DMS 273 (cell line): ENCODE measurements at regions not wholly inside any gene's neighbourhood (a gene's known extent, or its start where the extent isn't known, plus 50 kb on each side); places are given as distances from the start of the nearest gene placed in this dataset.
A peak's percentile ranks its signal among the peaks of the same experiment; 100 is the strongest.

Source experiments
- DNase-seq: peaks from one replicate; lab custom pipeline; 2025; ENCODE audit not compliant: unreplicated experiment; lab: John Stamatoyannopoulos, UW

DNA sequence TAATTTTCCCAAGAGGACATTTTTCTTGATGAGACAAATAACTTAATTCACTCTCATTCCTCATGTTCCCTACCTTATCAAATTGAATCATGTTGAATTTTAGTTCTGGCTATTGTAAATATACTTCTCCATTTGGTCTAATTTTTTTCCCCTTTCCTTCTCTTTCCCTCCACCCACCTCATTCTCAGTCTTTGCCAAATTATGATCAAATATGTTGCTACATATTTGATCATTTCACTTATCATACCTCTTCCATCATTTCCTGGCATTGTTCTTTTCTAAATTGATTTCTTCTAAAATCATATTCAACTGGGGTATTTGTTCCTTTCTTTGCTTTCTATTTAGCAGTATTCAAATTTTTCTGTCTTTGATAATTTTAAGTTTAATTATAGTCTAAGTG, 52.3 kb downstream of the HDGFL1 start:
- no peak for DNase-seq

DNA sequence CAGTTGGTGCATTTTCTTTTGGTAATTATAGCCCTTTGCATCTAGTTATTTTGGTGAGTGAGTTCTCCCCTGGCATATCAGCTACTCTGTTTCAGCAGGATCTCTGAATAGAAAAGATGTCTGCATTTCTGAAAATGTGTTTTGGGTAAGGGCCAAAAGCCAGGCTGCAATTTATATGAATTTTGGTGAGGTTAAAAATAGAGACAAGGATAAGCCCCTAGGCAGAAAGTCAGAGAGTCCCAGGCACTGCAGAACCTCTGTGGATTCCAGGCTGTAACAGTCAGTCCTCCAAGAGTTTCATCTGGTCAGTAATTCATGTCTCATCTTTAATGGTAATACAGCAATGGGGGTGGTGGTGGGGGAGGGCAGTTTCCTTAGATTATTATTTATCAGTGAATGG, 53.0 kb downstream of the HDGFL1 start:
- DNase-seq, result no peak

DNA sequence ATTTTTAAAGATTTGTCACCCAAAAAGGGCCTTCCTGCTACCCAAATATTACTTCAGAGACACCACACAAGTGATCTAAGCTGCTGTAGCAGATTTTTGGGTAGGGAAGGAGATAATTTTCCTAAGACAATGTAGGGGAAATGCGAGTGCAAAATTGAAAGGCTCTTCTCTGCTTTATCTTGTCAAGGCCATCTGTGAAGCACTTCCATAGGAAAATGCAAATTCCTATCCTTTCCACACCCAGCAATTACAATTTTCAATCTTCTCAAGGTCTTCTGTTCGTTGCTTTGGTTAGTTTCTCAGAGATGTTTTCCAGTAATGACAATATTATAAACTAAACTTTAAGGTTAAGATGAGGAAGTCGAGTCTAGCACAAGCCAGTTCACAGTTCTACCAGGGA, 53.4 kb downstream of the HDGFL1 start:
- no peak for DNase-seq

DNA sequence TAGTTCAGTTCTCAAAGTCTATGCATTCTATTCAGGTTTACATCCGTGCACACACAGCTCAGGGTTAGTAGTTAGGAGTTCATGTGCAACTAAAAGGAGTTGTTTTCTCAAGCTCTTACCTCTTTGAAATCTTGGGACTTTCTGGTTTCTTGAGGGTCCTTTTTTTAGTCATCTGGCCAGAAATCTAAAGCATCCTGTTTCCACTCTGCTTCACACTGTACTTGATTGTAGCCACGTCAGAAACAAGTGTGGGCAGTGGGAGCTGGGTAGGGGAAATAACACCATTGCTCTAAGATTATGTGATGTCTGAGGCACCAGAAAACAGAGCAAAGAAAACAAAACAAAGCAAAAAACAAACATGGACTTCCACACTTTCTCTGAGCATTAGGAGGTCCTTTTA, 58.3 kb downstream of the HDGFL1 start:
- no peak for DNase-seq

DNA sequence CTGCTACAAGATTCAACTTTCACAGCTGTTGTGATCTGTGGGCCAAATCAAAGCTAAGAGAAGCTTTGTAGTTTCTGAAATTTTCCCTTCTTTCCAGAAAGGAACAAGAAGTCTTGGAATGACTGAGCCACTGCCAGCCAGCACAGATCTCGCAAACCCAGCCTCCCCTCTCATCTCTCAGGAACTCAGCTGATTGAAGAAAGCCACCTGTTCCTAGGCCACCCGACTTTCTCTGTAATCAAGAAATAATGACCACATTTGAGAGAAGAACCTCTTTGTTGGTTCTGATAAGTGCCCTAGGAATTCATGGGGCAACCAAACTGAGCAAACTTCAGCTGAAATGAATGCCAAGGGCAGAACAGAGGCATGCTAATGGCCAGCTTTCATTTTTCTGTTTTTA, 61.7 kb downstream of the HDGFL1 start:
- no peak for DNase-seq

DNA sequence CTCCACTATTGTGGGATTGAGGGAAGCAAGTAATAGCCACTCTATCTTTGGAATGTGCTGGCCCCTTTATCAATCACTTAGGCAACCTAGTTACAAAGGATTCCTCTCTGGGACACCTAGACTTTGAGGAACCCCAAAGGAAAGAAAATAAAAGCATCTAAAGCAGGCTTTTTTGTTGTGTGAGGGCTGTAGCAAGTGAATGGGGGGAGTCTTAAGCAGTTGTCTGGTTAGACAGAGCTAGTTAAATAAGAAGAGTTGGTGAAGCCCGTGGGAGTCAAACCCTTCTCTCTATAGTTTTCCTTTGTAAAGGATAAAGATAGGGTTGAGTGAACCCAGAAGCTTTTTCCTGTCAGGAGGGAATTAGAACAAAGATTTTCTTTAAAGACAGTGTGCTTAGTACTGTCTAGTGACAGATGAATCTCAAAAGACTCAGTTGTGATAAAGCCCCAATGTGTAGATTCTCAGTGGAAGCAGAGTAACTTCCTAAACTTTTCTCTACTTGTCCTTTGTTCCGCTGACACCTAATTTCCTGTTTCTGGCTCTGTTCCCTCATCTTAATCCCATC, 63.3 kb downstream of the HDGFL1 start:
- no peak for DNase-seq

DNA sequence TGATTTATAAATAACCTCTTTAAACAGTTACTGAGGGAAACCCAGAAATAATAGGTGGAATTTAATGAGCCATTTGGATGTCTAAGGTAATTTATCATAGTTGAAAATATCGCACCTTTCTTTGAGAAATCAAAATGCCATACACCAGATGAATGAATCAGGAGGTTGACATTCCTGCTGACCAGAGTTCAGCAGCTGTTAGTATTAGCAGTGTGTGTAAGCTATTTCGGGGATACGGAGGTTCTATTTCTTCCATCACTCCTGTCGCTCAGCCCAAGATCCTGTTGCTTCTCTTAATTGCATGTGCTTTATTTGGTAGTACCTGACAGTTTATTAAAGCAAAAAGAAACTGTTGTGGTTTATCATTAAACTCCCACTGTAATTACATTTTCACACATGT, 67.1 kb downstream of the HDGFL1 start:
- no peak for DNase-seq

DNA sequence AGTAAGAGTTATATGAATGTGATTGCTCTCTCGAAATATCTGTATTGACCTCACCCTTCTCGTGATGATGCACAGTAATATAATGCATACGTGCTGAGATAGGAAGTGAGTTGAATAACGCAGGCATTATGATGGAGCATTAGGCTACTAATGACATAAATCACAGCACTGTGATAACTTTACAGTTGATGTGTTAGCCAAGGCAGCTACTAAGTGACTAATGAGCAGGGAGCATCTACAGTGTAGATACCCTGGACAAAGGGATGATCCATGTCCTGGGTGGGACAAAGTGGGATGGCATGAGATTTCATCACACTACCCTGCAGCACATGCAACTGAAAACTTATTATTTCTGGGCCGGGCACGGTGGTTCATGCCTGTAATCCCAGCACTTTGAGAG, 68.4 kb downstream of the HDGFL1 start:
- DNase-seq, result no peak

DNA sequence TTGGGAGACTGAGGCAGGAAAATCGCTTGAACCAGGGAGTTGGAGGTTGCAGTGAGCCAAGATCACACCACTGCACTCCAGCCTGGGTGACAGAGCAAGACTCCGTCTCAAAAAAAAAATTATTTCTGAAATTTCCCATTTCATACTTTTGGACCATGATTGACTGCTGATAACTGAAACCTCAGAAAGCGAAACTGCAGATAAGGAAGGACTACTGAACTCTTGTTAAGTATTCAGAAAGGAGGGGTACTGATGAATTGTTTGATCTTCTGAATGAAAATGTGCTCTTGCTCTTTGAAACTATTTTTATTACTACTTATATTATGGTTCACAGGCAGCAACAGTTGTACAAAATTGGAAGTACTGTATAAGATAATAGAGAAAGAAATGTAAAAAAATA, 69.0 kb downstream of the HDGFL1 start:
- no peak for DNase-seq

DNA sequence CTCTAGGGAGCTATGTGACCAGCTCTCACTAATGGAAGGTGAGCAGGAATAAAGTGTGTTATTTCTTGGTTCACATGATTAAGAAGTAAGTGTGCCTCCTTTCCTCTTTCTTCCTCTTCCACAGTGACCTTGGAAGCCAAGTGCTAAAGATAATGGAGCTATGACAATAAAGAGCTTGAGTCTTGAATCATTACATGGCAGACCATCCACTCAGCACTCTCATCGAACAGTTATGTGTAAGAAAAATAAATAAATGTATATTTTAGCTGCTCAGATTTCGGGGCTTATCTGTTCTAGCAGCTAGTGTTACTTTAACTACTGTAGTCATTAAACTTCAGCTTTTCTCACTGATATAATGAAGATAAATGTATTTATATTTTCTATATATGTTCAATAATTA, 72.9 kb downstream of the HDGFL1 start:
- no peak for DNase-seq

DNA sequence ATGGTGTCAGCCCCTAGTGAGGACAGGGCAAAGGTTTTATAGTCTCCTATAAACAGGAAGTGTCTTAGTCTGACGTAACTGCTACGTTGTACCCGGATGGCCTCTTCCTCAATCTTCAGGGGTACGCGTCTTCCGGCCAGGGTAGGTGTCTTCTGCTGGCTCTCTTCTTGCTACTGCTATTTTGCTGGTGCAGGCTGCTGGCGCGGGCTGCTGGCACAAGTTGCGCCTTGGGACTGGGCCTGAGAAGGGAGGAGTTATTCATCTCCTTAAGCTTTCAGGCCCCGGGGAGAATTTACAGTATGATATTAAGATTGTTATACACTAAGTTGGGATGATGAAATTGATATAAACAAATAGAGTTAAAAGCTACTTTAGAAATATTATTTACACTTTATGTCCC, 74.4 kb downstream of the HDGFL1 start:
- no peak for DNase-seq

DNA sequence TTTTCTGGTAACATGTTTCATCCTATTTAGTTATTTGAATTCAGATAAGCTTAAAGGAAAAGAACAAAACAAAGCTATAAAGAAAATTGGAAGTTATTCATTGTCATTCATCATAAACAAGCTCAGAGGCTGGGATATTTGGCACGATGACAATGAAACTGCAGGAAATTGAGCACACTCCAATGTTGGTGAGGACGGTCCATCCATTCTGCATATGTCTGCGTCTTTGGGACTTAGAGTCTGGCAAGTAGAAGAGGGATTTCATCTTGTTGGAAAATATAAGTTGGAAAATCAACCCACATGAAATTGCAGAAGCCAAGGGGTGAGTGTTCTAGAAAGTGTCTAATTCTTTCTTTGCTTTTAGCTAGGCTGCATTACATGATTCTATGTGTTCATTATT, 78.4 kb downstream of the HDGFL1 start:
- DNase-seq, result no peak

DNA sequence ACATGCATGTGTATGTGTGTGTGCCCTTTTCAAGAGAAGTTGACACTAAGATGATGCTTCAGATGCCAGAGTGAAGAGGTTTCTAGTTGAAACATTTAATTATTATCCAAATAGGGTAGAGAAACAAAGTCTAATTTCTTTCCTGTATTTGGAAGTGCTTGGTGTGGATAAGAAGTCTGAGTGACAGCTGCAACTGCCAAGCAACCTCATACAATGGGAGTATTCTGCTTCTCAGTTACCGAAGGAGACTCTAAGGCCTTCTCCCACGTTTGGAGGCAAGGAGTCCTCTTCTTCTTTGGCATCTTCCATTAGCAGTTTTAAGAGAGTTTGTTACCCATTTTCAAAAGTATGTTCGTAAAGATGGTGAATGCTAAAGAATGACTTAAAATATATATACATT, 82.4 kb downstream of the HDGFL1 start:
- no peak for DNase-seq

DNA sequence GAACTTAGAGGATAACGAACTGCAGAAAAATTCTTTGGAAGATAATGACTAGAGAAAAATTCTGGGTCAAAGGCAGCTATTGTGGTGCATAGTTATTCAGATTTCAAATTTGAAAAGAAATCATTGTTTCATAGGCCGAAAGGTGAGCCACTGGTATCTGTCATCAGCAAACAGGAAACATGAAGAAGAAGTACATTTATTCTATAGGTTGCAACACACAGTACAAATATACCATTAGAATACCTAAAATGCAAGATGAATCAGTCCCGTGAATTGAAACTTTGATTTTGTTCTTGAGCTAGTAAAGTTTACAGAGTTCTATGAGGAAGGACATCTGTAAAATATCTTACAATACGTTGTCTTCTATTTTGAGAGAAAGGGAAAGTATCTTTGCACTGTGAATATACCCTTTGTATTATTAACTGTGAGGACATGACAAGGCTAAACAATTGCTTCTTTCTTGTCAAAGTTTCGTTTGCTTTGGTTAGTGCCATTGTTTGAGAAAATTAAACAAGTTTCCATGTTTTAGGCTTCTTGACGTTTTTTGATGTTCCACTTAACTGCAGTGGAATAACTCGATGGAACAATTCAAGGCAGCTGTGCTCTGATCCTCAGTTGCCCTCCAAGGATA, 84.7 kb downstream of the HDGFL1 start:
- DNase-seq, result no peak

DNA sequence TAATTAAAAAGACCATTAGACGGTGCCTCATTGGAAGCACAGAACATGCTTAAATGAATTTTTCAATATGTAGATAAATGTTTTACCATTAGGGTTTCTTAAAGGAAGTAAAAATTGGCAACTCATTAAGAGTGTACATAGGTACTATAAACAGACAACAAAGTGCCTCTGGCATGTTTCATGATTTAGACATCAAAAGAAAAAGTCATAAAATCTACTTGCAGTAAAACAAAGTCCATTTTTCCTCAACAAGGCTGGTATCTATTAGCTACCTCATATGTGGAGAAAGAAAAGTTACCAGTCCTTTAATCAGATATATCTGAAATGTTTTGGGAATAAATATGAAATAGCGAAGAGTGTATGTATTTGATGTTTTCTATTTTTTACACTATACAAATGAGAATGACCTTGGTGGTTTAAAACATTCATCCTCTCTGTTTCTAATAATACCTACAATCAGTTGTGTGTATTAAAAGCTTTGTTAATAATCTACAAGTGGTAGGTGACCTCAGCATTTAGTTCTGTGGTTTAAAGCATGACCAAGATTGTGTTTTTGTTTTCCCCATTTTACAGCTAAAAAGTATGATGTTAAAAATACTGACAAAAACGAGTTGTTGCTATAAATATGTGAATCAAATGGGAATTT, 87.5 kb downstream of the HDGFL1 start:
- no peak for DNase-seq

DNA sequence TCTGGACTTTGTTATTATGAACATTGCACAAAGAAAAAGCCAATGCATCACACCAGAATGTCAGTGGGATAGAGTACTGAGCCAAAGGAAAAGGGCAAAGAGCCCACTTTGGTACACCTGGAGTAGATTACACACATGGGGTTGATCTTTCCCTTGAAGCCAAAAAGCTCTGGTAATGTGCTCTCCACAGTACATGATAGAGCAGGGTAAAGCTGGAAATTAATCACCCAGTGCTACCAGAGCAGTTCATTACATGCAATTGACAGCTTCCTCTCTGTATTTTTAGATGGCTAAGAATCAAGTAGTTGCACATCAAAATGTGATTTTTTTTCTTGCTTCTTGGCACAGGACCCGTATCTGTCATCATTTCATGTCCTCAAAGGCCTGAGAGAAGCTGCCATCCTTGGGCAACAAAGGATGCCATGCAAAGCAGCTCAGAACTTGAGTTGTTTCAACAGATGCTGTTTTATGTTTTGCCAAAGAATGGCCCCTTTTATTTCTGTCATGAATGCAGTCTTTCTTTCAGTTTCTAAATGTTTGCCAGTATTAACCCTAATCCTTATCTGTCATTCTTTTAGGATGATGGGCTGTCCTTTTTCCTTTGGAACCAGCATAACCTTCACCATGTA, 88.1 kb downstream of the HDGFL1 start:
- DNase-seq, result no peak

DNA sequence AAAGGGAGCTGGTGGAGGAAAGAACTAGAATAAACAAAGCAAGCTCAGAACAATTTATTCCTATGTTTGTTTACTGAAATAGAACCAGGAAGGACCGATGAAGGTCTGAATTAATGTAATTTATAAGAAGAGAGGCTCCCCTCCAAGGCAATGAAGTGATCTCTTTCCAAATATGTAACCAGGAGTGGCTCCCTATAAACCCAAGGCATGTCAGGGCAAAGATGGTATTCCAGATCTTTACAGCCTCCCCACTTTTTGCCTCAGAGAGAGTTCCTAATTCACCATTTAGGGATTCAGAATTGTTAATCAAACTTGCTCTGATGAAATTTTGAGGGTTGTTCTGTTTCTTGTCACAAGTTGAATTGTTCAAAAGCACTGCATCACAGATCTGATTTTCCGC, 88.8 kb downstream of the HDGFL1 start:
- DNase-seq, result no peak

DNA sequence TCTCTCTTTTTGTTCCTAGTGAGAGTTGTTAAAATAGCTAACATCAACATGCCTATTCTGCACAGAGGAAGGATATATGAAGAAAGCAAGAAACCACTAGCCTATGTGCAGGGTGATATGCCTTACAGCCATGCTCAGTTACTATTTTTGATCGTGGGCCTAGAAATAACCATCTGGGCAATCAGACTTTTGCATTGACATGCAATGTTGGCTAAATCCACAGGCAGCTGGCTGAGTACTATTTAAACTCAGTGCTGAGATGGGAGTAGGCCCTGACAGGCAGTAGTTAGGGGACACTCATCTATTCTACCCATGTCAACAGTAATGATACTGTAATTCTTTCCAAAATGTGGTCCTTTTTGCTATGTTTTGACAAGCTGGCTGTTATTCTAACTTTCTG, 89.6 kb downstream of the HDGFL1 start:
- peak; percentile 26 for DNase-seq

DNA sequence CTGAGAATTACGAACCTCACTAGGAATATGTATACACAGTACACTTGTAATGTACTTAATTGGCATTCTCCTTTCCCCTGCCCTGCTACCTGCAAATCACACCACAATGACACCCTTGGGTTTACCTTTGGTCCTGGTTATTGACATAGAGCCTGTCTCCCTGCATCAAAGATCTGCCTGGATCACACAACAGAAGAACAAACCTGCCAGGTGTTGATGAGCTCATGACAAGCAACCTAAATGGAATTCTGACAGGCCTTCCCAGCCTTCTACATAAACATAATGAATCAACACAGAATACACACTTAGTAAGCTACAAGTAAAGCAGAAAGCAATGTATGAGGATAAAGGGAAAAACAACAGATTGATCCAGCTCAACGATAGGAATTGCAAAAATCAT, 95.6 kb downstream of the HDGFL1 start:
- DNase-seq, result no peak

DNA sequence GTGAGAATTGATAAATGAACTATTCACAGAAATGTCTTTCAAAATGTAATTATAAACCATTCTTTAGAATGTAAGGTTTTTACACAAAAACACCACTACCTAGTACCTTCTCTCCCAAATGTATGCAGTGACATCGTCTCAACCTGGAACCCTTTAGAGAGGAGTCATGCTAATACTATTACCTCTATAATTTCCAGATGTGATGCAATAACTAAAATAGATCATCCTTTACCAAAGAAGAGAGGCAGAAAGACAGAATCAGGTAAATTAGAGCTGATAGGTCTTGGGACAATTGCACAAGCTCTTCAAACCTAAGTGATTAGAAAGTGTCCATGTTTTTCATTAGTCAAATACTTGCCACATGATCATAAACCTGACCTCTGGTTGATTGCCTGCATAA, 96.7 kb downstream of the HDGFL1 start:
- no peak for DNase-seq

DNA sequence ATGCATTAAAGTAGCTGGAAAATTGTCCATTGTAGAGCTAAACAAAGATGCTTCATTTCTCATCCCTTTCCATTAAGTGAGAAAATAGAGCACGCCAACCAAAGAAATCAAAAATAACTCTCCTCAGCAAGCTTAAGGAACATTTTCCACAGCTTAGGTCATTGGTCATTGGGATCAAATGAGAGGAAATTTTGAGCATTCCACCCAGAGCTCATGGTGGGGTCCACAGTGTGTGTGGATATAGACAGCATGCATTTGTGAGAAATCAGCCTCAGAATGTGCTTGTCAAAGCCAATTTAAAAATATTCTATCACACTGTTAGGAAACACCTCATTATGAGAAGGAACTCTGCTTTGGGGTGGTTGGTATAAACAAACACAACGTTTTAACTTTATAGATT, 97.2 kb downstream of the HDGFL1 start:
- no peak for DNase-seq

DNA sequence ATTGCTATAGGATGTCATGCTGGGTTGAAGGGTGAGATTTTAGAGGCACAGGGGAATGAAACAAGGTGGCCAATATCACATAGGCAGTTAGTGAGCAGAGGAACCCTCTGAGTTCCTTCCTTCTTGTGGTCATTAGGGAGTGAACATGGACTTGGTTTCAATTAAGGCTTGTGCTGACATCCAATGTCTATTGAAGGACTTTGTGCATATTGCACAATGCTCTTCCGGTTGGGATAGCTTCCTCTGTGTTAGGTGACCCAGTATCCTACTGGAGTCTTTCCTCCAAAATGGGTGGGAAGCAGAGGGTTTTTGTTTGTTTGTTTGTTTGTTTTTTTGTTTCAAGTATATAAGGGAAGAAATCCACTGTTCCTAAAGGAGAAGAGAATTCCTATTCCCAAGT, 98.5 kb downstream of the HDGFL1 start:
- no peak for DNase-seq

DNA sequence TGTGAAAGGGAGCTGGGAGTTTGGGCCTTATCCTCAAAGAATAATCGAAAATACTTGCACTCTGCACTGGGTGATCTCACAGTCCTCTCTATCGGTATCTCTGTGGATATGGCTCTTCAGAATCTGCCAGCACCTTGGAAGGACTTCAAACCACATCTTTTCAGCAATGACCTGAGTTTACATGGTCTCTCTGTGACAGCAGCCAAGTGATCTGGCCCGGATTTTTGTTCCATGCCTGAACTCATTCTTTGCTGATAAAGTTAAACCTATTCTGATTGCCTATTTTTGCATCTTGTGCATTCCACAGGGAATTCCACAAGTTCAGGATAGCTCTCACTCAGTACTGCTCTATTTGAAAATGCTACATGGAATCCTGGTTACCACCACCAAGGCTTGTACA, 98.9 kb downstream of the HDGFL1 start:
- DNase-seq, result no peak
